ENCODE measurements at regions not wholly inside any gene's neighbourhood (a gene's known extent, or its start where the extent isn't known, plus 50 kb on each side); places are given as distances from the start of the nearest gene placed in this dataset.
"Not testable (repeated sequence)": the region's sequence is repeated elsewhere in the genome, so short reads cannot be mapped to it uniquely, and the experiment has no call there.

DNA sequence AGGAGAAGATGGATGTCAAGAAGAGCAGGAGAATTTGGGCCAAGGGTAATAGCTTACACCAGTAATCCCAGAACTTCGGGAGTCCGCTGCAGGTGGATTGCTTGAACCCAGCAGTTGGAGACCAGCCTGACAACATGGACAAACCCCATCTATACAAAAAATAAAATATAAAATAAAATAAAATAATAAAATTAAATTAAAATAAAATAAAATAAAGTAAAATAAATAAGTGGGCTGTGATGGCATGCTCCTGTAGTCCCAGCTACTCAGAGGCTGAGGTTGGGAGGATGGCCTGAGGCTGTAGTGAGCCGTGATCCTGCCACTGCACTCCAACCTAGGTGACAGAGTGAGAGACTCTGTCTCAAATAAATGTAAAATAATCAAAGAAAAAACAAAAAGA lies 1946.7 kb downstream of the MRPL39 start:
- no peak for DNase-seq

GRCh38 chr21:23644768-23645167 lies 1962.5 kb downstream of the MRPL39 start:
- DNase-seq = no peak

DNA sequence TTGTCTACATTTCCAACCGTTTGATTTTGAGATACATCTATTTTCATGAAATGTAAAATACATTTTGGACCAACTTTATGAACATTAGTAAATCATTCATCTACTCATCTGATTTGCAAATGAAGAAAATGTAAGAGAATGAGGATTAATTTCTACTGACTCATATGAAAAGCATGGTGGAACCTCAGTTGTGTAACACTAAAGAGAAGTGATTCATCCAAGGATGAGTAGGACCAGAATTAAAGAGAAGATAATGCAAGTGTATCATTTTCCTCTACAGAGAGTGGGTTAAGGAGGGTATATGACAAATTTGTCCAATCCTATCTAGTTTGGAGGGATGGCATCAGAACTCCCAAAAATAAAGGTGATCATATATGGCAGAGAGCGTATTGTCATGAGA lies 1967.6 kb downstream of the MRPL39 start:
- DNase-seq = no peak

- DNase-seq = no peak
Observed at GRCh38 chr21:23638131-23638695, 1969.1 kb downstream of the MRPL39 start.

DNA sequence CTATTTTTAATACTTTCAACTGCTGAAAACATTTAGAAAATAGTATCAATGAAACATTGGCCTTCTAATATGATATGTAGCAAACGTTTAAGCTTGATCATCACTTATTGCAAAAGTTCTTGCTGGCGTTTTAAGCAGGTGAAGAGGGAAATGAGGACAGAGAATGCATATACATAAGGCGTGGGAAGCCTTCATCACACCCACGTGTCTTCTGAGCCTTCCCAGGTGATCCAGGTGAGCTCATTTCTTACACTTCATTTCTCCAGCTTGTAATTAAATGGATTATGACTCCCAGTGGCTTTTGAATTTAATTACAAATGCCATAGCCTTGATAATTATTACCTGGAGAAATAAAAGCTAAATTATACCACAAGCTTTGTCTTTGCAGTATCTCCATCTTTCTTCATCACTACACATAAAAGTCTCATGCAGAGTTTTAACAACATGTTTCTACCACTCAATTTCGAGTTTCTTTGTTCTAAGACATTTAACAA lies 1973.8 kb downstream of the MRPL39 start:
- DNase-seq = no peak

DNA sequence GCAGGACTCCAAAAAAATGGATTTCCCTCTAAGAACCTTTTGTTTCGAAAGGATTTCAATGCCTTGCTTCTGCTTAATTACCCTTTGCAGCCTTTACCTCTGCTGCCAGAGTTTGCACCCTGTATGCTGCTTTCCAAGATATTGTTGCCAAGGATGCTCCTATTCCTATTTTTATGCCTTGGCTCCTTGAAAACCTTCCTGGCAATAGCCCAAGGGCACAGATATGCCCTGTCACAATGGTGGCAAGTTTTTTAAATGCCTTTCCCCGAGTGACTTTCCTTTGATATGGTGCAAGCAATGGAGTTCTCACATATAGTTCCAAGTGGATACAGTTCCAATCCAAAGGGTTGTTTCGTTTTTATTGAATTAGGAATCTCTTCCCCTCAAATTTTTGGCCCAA lies 1983.0 kb downstream of the MRPL39 start:
- no peak for DNase-seq

- no peak for DNase-seq
Observed at GRCh38 chr21:23613014-23613413, 1994.3 kb downstream of the MRPL39 start.

GRCh38 chr21:23612210-23612609 lies 1995.1 kb downstream of the MRPL39 start:
- DNase-seq = no peak

DNA sequence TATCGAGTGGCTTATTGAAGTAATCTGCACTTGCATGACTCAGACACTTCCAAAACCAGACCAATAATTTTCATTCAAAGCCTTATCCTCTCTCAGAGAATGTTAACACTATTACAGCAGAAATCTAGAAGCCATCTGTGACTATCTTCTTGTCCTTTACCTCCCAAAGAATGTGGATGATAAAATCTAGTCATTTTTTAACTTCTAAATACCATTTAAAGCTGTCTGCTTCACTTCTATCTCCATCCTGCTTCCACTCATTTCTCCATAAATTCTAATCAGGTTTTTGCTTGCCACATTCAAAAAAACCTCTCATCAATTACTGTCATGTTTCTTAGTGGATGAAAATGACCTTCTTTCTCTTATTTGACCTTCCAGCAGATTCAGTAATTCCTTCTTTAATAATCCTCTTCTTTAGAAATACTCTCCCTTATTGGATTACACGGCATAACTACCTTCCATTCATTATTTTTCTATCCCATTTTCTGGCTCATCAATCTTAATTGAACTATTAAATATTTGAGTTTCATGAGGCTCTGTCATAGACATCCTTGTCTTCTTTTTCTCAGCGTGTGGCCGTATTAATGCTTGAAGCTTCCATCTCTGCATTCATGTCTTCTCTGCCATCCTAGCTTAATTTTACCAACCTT lies 1999.4 kb downstream of the MRPL39 start:
- no peak for DNase-seq

GRCh38 chr21:23601549-23601948 lies 2005.7 kb downstream of the MRPL39 start:
- no peak for DNase-seq

GRCh38 chr21:23593582-23593981 lies 2013.7 kb downstream of the MRPL39 start:
- no peak for DNase-seq

DNA sequence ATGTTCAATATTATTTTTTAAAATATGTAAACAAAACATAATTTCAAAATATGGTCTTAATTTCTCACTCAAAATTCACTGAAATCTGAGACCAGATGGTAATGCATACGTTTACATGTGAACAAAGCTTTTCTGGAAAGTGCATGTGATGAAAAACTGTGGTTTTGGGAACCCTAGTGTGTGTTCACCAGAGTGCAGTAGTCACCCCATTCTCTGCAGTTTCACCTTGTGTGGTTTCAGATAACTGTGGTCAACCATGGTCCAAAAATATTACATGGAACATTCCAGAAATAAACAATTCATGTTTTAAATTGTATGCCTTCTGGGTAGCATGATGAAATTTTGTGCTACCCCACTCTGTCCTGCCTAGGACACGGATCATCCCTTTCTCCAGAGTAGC lies 2021.9 kb downstream of the MRPL39 start:
- DNase-seq = no peak

GRCh38 chr21:23579573-23579972 lies 2027.7 kb downstream of the MRPL39 start:
- no peak for DNase-seq

DNA sequence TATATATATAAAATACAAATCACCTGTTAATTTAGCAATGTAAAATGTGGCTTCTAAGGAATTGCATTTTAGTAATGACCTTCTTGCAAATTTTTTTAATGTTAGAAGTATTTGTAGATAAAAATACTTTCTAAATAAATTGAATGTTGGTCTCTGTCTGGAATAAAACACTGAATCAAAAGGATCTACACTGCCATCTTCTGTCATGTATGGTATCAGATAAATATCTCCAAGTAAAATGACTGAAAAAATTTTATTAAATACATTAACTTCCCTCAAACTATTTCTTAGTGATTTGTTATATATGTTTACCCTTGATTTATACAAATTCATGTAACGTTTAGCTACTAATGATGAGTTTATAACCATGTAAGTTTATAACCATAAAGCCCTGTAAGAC lies 2029.3 kb downstream of the MRPL39 start:
- no peak for DNase-seq

- no peak for DNase-seq
Observed at GRCh38 chr21:23574932-23575331, 2032.3 kb downstream of the MRPL39 start.

- DNase-seq = not testable (repeated sequence)
Observed at GRCh38 chr21:23548924-23549323, 2058.4 kb downstream of the MRPL39 start.

DNA sequence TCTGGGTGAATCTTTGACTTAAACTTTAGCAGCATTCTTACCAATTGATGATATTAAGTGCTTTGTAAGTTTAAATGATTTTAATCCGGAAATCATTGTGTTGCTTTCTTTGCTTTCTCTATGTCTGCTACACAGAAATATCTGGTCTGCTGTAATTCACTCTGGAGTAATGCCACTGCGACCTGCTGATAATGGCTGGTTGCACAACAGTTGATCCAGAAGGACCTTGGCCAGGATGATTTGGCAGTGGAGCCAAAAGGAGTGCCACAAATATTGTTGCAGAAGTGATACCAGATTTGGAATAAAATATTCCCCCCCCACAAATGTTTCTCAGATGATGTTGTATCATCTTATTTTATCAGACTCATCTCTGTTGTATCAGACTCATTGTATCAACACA lies 2063.9 kb downstream of the MRPL39 start:
- no peak for DNase-seq

- DNase-seq = no peak
Observed at GRCh38 chr21:23542097-23542496, 2065.2 kb downstream of the MRPL39 start.

DNA sequence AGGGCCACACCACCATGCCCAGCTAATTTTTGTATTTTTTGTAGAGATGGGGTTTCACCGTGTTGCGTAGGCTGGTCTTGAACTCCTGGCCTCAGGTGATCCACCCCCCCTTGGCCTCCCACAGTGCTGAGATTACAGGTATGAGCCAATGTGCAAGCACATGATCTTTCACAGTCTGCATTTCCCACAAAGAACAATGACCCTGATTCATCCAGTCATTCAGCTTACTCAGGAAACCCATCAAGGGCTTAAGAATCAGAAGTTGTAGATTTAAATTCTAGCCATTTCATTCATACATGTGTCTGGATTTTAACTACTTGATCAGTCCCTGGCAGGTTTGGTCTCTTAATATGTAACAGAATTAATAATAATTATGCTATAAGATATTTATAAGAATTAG lies 2065.7 kb downstream of the MRPL39 start:
- DNase-seq = no peak

- no peak for DNase-seq
Observed at GRCh38 chr21:23534850-23535249, 2072.4 kb downstream of the MRPL39 start.

DNA sequence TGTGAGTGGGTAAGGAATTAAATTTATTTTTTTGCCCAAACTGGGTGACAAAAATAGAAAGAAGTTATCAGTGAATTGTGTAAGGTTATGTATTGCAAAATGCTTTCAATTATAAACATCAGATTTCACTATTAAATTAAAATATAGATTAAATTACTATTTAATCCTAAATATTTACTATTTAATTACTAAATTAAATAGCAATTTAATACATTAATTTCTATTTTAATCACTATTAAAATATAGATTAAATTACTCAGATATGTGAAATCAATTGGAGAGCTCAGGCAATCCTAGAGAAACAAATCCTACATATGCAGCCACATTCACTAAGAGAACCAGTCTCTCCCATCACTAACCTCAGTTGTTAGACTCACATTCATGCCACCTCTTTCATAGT lies 2075.8 kb downstream of the MRPL39 start:
- no peak for DNase-seq

DNA sequence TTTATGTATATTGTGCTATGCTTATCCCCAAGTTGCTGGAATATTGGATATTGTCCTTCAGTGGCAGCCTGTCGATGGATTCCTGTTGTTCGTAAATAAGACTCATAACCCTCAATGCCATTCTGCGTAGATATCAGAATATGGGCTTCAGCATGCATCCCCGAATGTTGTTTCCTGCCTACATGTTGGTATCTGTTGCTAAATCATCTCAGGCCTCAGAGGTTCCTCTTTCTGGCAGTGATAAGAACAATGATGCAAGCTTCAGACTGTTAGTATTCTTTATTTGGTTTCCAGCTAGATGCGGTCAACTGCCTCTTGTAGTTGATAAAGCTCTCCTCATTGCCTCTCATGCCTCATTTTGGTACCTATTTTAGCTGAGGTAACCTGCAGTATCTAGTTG lies 2082.6 kb downstream of the MRPL39 start:
- DNase-seq = no peak

- DNase-seq = no peak
Observed at GRCh38 chr21:23522751-23523150, 2084.5 kb downstream of the MRPL39 start.

GRCh38 chr21:23507501-23507900 lies 2099.8 kb downstream of the MRPL39 start:
- no peak for DNase-seq

DNA sequence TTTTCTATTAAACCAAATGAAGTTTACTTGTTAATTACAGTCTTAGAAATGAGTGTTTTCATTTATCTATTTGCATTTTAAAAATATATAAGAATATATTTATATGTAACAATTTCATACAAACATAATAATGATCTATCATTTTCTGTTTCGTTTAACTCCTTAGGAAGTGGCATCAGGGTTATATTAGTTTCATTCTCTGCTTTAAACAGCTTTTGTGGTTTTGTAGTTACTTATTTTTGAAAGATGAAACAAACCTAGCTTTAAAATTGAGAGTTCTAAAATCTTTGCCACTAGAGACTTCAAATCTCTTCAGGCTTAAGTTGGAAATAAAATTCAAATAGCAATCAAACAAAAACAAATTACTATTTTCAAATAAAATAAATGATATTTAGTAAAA lies 2110.6 kb downstream of the MRPL39 start:
- DNase-seq = no peak
